ENCODE measurements at regions not wholly inside any gene's neighbourhood (a gene's known extent, or its start where the extent isn't known, plus 50 kb on each side); places are given as distances from the start of the nearest gene placed in this dataset.
A peak's percentile ranks its signal among the peaks of the same experiment; 100 is the strongest.

GRCh38 chr3:89572261-89572660 is 464.8 kb downstream of the EPHA3 start:
- Histone ChIP-seq H2AFZ (ENCODE audit: low read length) (no peak overlapping the region), H3K9ac (ENCODE audit: insufficient read depth, low read depth, low read length) (no peak overlapping the region), H3K36me3 (replicated peaks in 1 of 2; ENCODE audit: control insufficient read depth in 1 of 2, insufficient read depth in 2 of 2, low read length in 2 of 2) (no peaks in the 10 kb centered on the region), H3K27ac (ENCODE audit: extremely low read length, insufficient read depth, low read length) (no peak overlapping the region), H3K9me3 (ENCODE audit: low read length) (no peaks in the 10 kb centered on the region), H3K4me2 (ENCODE audit: low read depth, low read length) (no peak overlapping the region), H3K4me3 (replicated peaks in 1 of 3; ENCODE audit: insufficient read depth in 1 of 3, low read depth in 2 of 3, low read length in 3 of 3) (no peak overlapping the region), H3K79me2 (ENCODE audit: insufficient read depth, low read length) (no peaks in the 10 kb centered on the region), H4K20me1 (ENCODE audit: insufficient read depth, low read length) (no peaks in the 10 kb centered on the region), H3K27me3 (ENCODE audit: control insufficient read depth in 1 of 2, insufficient read depth in 2 of 2, low read length in 2 of 2) (no peaks in the 10 kb centered on the region), H3K4me1 (ENCODE audit: insufficient read depth, low read length) (no peaks in the 10 kb centered on the region)
- ChIA-PET POLR2A (no interaction called here), CTCF (ENCODE audit: low intra/inter-chr PET ratio, low total read pairs) (no interaction called here)
- TF ChIP-seq JUNB (CRISPR knock-in tag; IDR thresholded peaks at IDR 0.05; ENCODE audit: borderline replicate concordance): no peak
- ATAC-seq: no peak
- 3% methylated on average over 1 of the region's 1 CpG for WGBS (ENCODE audit: low lambda C conversion rate)
- no peak for DNase-seq (ENCODE audit: low spot score)
- no peak for FAIRE-seq
- no TSS peak for BruUV-seq (replicated peaks)
- intact Hi-C loops (cut with micrococcal nuclease; ENCODE audit: unreplicated experiment): no loop called here
- in situ Hi-C loops (cut with HindIII; ENCODE audit: extremely low pct_ligation_motif_present, low pct_unique_long_range_greater_than_20kb): loop anchor here (25.0 kb wide), 1 partner anchor 265 kb away; no protein-coding TSS in a partner anchor

- no peak for ATAC-seq
- H3K79me2 ChIP-seq (ENCODE audit: insufficient read depth, low read length): no peaks in the 10 kb centered on the region
- peaks cover 10% of the 10 kb centered on the region; the same call in 1 of the 2 replicates for H3K4me1 ChIP-seq (ENCODE audit: insufficient read depth, low read length)
- no peak overlapping the region for H3K27ac ChIP-seq (ENCODE audit: extremely low read length, insufficient read depth, low read length)
- no peaks in the 10 kb centered on the region for H3K9me3 ChIP-seq (ENCODE audit: low read length)
- FAIRE-seq: no peak
- H3K4me3 ChIP-seq (replicated peaks in 1 of 3; ENCODE audit: insufficient read depth in 1 of 3, low read depth in 2 of 3, low read length in 3 of 3): no peak overlapping the region
- H4K20me1 ChIP-seq (ENCODE audit: insufficient read depth, low read length): no peaks in the 10 kb centered on the region
- ChIA-PET CTCF (ENCODE audit: low intra/inter-chr PET ratio, low total read pairs) (no interaction called here), POLR2A (no interaction called here)
- no peak overlapping the region for H3K4me2 ChIP-seq (ENCODE audit: low read depth, low read length)
- no peaks in the 10 kb centered on the region for H3K27me3 ChIP-seq (ENCODE audit: control insufficient read depth in 1 of 2, insufficient read depth in 2 of 2, low read length in 2 of 2)
- no peak overlapping the region for H3K9ac ChIP-seq (ENCODE audit: insufficient read depth, low read depth, low read length)
- H3K36me3 ChIP-seq (replicated peaks in 1 of 2; ENCODE audit: control insufficient read depth in 1 of 2, insufficient read depth in 2 of 2, low read length in 2 of 2): no peaks in the 10 kb centered on the region
- DNase-seq (ENCODE audit: low spot score): no peak
- intact Hi-C loops (cut with micrococcal nuclease; ENCODE audit: unreplicated experiment): no loop called here
- in situ Hi-C loops (cut with HindIII; ENCODE audit: extremely low pct_ligation_motif_present, low pct_unique_long_range_greater_than_20kb): no loop called here
- H2AFZ ChIP-seq (ENCODE audit: low read length): no peak overlapping the region
- 0% methylated on average over 1 of the region's 1 CpG for WGBS (ENCODE audit: low lambda C conversion rate)
- TF ChIP-seq NFRKB (IDR thresholded peaks at IDR 0.05): no peak
- peak; percentile 80 for TF ChIP-seq MAFF (IDR thresholded peaks at IDR 0.05; ENCODE audit: low read depth, low read length)
- TF ChIP-seq MAFK (conservative IDR thresholded peaks at IDR 0.05 in 1 of 2, IDR thresholded peaks at IDR 0.05 in 1 of 2; ENCODE audit: low read length in 2 of 2): peak; percentile 70 to 83
- TF ChIP-seq ATF2 (CRISPR knock-in tag; IDR thresholded peaks at IDR 0.05): no peak
- no peak for TF ChIP-seq USF2 (IDR thresholded peaks at IDR 0.05; ENCODE audit: low read depth, low read length)
- no peak for TF ChIP-seq USF2 (CRISPR knock-in tag; IDR thresholded peaks at IDR 0.05; ENCODE audit: borderline replicate concordance)
- no peak for TF ChIP-seq ZBTB8A (CRISPR knock-in tag; IDR thresholded peaks at IDR 0.05; ENCODE audit: borderline replicate concordance, low read depth)
- TF ChIP-seq EHMT2 (IDR thresholded peaks at IDR 0.05; ENCODE audit: borderline replicate concordance, low read depth, low read length): no peak
- no TSS peak for BruUV-seq (replicated peaks)
Observed at GRCh38 chr3:89576417-89576816, 469.0 kb downstream of the EPHA3 start.

Measured in HepG2 (cell line).